Esophagus squamous epithelium (tissue), 5 donors: ENCODE measurements at regions not wholly inside any gene's neighbourhood (a gene's known extent, or its start where the extent isn't known, plus 50 kb on each side); places are given as distances from the start of the nearest gene placed in this dataset.

Experiments
- DNase-seq: peaks from one replicate; lab custom pipeline; 2025; lab: John Stamatoyannopoulos, UW
- H3K27ac ChIP-seq, 4 donors: fragments of 200-600 bp; sonication (generic); one replicate each; pipeline ENCODE4 v1.5.1; 2016 to 2019; ENCODE audit warnings: mild to moderate bottlenecking in 1 of 4
- H3K27me3 ChIP-seq, 4 donors: fragments of 200-600 bp; sonication (generic); 1 replicate in 3 of 4; 2 replicates in 1 of 4; pipeline versions ENCODE4 v1.5.1 to v1.6.0; 2017 to 2021; ENCODE audit warnings: antibody characterized with exemption in 1 of 4
- H3K36me3 ChIP-seq, 3 donors: fragments of 200-600 bp; sonication (generic); one replicate each; pipeline ENCODE4 v1.5.1; 2016 to 2019
- H3K4me1 ChIP-seq, 3 donors: fragments of 200-600 bp; sonication (generic); one replicate each; pipeline ENCODE4 v1.5.1; 2017 to 2019
- H3K4me3 ChIP-seq, 4 donors: fragments of 200-600 bp; sonication (generic); 1 replicate in 3 of 4; 2 replicates in 1 of 4; pipeline ENCODE4 v1.5.1; 2016 to 2019; ENCODE audit warnings: mild to moderate bottlenecking in 2 of 4, moderate library complexity in 1 of 4
- H3K9me3 ChIP-seq, 3 donors: fragments of 200-600 bp; sonication (generic); one replicate each; pipeline ENCODE4 v1.5.1; 2016 to 2019
- POLR2A ChIP-seq, 4 donors: fragments of 450-650 bp; IDR thresholded peaks; one replicate each; pipeline ENCODE4 v1.6.1; 2017; ENCODE audit warnings: antibody characterized with exemption in 4 of 4, mild to moderate bottlenecking in 4 of 4, moderate library complexity in 3 of 4
- WGBS, 2 donors: methylation state at CpG; one replicate each; pipeline ENCODE4 v1.1.5; 2018; 5-methylcytosine and 5-hydroxymethylcytosine counted together
- intact Hi-C: fragments of 100-400 bp; cut with DNase I; formaldehyde crosslinking; loops from one replicate; pipeline ENCODE4 v1.15.0; 2022
- TF ChIP-seq, protein P1 (sequence below), 6 experiments: fragments of 450-650 bp in 4 of 6; fragments of 200-600 bp in 2 of 6; sonication (generic) in 2 of 6; IDR thresholded peaks; one replicate each; pipeline ENCODE4 v1.5.1; 2016 to 2019; ENCODE audit warnings: antibody characterized with exemption in 6 of 6, mild to moderate bottlenecking in 4 of 6, moderate library complexity in 4 of 6
- donor health status: DM: yes; HTN: yes; CAD: no.

DNA sequence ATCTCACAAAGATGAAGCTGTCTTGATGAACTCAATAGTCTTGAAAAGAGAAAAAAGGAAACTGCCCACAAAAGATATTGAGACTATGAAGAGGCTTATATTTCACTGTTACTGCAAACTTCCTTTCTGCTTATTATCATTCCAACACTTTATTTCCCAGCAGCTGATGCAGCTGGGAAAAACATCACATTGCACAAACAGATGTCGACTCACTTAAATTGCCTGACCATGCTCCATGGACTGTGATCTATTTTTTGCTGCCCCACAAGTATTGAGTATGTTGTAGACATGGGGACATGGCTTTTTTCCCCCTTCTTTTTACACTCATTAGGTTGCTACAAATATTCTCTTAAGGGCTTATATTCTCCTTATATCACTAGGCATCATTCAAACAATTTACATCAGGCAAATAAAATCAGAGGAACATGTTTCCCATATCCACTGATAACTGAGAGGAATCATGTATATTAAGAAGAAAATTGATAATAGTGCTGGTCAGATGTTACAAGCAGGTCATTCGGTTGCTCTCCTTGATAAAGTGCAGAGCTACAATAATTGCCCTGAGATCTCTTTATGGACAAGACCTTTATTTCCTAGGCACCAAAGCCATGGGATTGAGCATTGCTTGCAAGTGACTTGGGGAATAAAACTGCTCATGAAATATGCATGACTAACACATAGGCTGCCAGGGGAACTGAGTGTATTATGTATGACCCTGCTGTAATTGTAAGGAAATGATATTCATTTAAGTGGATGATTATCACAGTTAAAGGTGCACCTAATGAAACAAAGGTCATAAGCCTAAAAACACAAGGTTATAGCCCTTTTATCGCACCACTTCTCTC, 509.9 kb downstream of the ZNF608 start:
- no peak for DNase-seq
- no peaks in the 10 kb centered on the region for H3K4me1 ChIP-seq
- no peak for TF ChIP-seq POLR2A (IDR thresholded peaks at IDR 0.05)
- TF ChIP-seq, protein P1, sequence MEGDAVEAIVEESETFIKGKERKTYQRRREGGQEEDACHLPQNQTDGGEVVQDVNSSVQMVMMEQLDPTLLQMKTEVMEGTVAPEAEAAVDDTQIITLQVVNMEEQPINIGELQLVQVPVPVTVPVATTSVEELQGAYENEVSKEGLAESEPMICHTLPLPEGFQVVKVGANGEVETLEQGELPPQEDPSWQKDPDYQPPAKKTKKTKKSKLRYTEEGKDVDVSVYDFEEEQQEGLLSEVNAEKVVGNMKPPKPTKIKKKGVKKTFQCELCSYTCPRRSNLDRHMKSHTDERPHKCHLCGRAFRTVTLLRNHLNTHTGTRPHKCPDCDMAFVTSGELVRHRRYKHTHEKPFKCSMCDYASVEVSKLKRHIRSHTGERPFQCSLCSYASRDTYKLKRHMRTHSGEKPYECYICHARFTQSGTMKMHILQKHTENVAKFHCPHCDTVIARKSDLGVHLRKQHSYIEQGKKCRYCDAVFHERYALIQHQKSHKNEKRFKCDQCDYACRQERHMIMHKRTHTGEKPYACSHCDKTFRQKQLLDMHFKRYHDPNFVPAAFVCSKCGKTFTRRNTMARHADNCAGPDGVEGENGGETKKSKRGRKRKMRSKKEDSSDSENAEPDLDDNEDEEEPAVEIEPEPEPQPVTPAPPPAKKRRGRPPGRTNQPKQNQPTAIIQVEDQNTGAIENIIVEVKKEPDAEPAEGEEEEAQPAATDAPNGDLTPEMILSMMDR (IDR thresholded peaks at IDR 0.05), result no peak
- 83 to 86% methylated on average over 3 of the region's 3 CpGs for WGBS, 2 donors
- no peak overlapping the region for H3K27ac ChIP-seq
- H3K4me3 ChIP-seq, result no peak overlapping the region
- peaks cover 0 to 11% (median 0%) of the 10 kb centered on the region in 3 donors for H3K9me3 ChIP-seq
- no peaks in the 10 kb centered on the region for H3K36me3 ChIP-seq
- intact Hi-C loops, result no loop called here
- no peaks in the 10 kb centered on the region for H3K27me3 ChIP-seq

DNA sequence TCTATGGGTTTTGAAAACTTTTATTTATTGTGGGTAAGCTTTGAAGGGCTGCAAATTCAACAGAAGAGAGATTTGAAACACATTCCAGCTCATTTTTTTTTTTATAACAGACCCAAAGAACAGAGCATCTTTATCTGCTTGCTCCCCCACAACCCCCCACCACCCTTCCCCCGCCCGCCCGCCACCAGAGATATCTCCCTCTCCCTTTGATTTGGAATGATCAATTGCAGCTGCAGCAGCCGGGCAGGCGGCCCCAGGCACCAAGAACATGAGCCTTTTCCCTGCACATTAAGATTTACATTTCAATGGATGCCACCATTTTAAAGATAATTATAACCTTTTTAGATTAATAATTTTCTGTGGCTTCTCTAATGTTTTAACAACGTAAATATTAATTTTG, 510.9 kb downstream of the ZNF608 start:
- Histone ChIP-seq H3K4me1 (no peaks in the 10 kb centered on the region), H3K36me3 (no peaks in the 10 kb centered on the region), H3K27ac (no peak overlapping the region), H3K9me3 (peaks cover 0 to 11% (median 0%) of the 10 kb centered on the region in 3 donors), H3K4me3 (no peak overlapping the region), H3K27me3 (no peaks in the 10 kb centered on the region)
- no peak for DNase-seq
- TF ChIP-seq, protein P1 (IDR thresholded peaks at IDR 0.05), result no peak
- TF ChIP-seq POLR2A (IDR thresholded peaks at IDR 0.05), result no peak
- intact Hi-C loops, result no loop called here
- 80 to 85% methylated on average over 5 to 6 of the region's 6 CpGs for WGBS, 2 donors

DNA sequence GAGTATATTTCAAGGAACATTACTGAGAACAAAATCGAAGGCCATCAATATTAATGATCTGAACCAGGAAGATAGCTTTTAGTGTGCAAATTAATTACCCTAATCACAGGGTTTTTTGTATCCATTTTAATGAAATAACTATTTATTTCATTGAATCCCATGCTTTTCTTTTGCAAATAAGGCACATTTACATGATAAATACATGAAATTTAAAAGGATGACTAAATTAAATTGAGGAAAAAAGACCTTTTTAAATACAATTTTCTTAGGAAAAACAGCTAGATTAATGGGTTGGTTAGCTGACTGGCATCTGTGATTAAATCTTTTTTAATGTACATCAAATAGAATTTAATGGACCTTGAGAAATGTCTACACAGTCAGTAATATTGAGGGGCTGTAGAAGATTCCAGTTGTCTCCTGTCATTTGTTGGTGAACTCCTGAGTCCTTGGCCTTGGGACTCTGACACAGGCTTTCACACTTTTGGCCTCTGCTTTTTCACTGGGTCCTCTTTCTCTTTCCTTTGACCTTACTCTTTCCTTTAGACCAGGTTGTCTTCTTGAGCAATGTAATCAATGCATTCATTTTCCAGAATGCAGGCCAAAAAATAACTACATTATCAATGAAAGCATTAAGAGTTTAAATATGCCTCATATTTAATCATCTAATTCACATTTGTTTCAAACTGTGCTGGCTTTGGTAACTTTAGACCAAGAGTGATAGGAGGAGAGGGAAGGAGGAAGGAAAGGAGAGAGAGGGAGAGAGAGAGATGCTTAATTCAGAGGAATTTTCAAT, 511.5 kb downstream of the ZNF608 start:
- Histone ChIP-seq H3K4me1 (no peaks in the 10 kb centered on the region), H3K9me3 (peaks cover 0 to 6% (median 0%) of the 10 kb centered on the region in 3 donors), H3K27ac (no peak overlapping the region), H3K27me3 (no peaks in the 10 kb centered on the region), H3K36me3 (no peaks in the 10 kb centered on the region), H3K4me3 (no peak overlapping the region)
- TF ChIP-seq, protein P1 (IDR thresholded peaks at IDR 0.05), result no peak
- TF ChIP-seq POLR2A (IDR thresholded peaks at IDR 0.05), result no peak
- no peak for DNase-seq
- intact Hi-C loops, result no loop called here
- 81 to 84% methylated on average over 1 of the region's 1 CpG for WGBS, 2 donors

DNA sequence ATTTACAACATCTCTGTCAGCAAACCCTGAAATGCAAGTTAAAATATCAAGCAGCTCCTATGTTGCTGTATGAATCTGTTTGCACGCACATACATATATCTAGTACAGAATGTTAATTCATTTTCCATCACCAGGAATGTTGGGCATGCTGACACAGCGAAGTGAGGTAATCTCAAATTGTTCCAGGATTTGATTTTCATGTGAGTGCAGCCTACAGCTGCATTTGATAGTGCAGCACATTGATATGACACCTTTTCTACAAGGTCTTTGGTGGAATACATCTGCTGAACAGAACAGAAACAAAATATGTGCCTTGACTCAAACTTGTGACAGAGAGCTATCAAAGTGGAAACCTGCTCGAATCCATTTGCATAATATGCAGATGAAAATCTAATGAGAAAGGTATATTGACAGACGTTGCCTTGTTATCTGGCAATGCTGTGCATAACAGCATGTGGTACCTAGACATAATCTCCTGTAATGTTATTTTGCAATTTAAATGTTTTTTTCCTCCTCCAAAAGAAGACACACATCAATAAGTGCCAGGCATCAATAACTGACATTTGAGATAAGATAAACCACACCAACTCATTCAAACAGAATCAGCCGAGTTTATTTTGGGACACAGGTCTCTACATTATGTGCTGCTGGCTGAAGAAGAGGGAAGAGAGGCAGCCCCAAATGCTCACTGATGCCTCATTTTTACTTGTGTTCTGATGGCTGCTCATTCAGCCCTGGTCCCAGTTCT, 512.2 kb downstream of the ZNF608 start:
- H3K9me3 ChIP-seq, result no peaks in the 10 kb centered on the region
- intact Hi-C loops, result no loop called here
- no peak overlapping the region for H3K4me3 ChIP-seq
- no peak overlapping the region for H3K27ac ChIP-seq
- no peaks in the 10 kb centered on the region for H3K4me1 ChIP-seq
- no peak for TF ChIP-seq POLR2A (IDR thresholded peaks at IDR 0.05)
- TF ChIP-seq, protein P1 (IDR thresholded peaks at IDR 0.05), result no peak
- H3K27me3 ChIP-seq, result no peaks in the 10 kb centered on the region
- no peaks in the 10 kb centered on the region for H3K36me3 ChIP-seq
- no peak for DNase-seq
- 78 to 81% methylated on average over 5 of the region's 5 CpGs for WGBS, 2 donors
